H1 (cell line): ENCODE measurements at regions not wholly inside any gene's neighbourhood (a gene's known extent, or its start where the extent isn't known, plus 50 kb on each side); places are given as distances from the start of the nearest gene placed in this dataset.

Source experiments
- CTCF ChIA-PET: fragments of 300-600 bp; sonication (Branson Sonifier 250); formaldehyde crosslinking; loops from one replicate; lab custom pipeline; 2021; ENCODE audit not compliant: partially characterized antibody; lab: Charles Lee
- POLR2A ChIA-PET: fragments of 300-600 bp; sonication (Branson Sonifier 250); formaldehyde crosslinking; loops from one replicate; lab custom pipeline; 2021; ENCODE audit warnings: inconsistent platforms; ENCODE audit not compliant: partially characterized antibody; lab: Charles Lee
- DNase-seq, 2 experiments: peaks; one replicate each; pipeline versions ENCODE4 v3.0.0 to v3.0.0-alpha.2; 2010 to 2022; ENCODE audit warnings: low spot score in 2 of 2, low read depth in 1 of 2, mixed read lengths in 1 of 2
- FAIRE-seq: peaks from 2 replicates; lab custom pipeline; 2011; peaks lifted over from hg19 to GRCh38; lab: Jason Lieb, UNC
- H2AFZ ChIP-seq: 2 replicates; pipeline ENCODE4 v1.8.1; 2012; ENCODE audit warnings: low read length, inconsistent platforms
- H2AK5ac ChIP-seq: 2 replicates; pipeline ENCODE4 v1.6.1; 2013; ENCODE audit warnings: low read depth, low read length
- H2BK120ac ChIP-seq: replicated peaks from 2 replicates; pipeline ENCODE3; 2013; ENCODE audit warnings: low read depth, low read length, inconsistent platforms
- H2BK12ac ChIP-seq: 2 replicates; pipeline ENCODE4 v1.6.1; 2013; ENCODE audit warnings: low read depth, low read length
- H2BK15ac ChIP-seq: 2 replicates; pipeline ENCODE4 v1.6.1; 2013; ENCODE audit warnings: low read length
- H2BK20ac ChIP-seq: 2 replicates; pipeline ENCODE4 v1.6.1; 2013; ENCODE audit warnings: low read length
- H2BK5ac ChIP-seq: 2 replicates; pipeline ENCODE4 v1.6.1; 2013; ENCODE audit warnings: low read depth, low read length
- H3K14ac ChIP-seq: 2 replicates; pipeline ENCODE4 v1.6.1; 2013; ENCODE audit warnings: inconsistent platforms; ENCODE audit not compliant: insufficient read length
- H3K18ac ChIP-seq: 2 replicates; pipeline ENCODE4 v1.6.1; 2013; ENCODE audit warnings: low read length; ENCODE audit errors: extremely low read depth
- H3K23ac ChIP-seq: 2 replicates; pipeline ENCODE4 v1.6.1; 2013; ENCODE audit warnings: inconsistent platforms; ENCODE audit not compliant: insufficient read length
- H3K23me2 ChIP-seq: 2 replicates; pipeline ENCODE4 v1.6.1; 2013; ENCODE audit warnings: low read depth, low read length
- H3K27ac ChIP-seq: 2 replicates; pipeline ENCODE4 v1.6.1; 2011; ENCODE audit warnings: low read depth, low read length, inconsistent platforms
- H3K27me3 ChIP-seq, 4 experiments: replicated peaks in 1 of 4; 1 replicate in 1 of 4; 2 replicates in 3 of 4; pipeline versions ENCODE4 v1.6.1 to v1.8.1; 2011 to 2013; ENCODE audit warnings: low read length in 3 of 4, mild to moderate bottlenecking in 3 of 4, inconsistent platforms in 2 of 4, mixed read lengths in 2 of 4, moderate library complexity in 1 of 4; ENCODE audit not compliant: control insufficient read depth in 3 of 4, insufficient read depth in 3 of 4; ENCODE audit errors: extremely low read depth in 1 of 4
- H3K36me3 ChIP-seq, 4 experiments: 2 replicates each; pipeline versions ENCODE4 v1.6.1 to v1.8.1; 2011 to 2013; ENCODE audit warnings: mild to moderate bottlenecking in 4 of 4, low read length in 3 of 4, moderate library complexity in 2 of 4, control low read depth in 1 of 4, inconsistent platforms in 1 of 4; ENCODE audit not compliant: insufficient read depth in 4 of 4, control insufficient read depth in 2 of 4
- H3K4ac ChIP-seq: replicated peaks from 2 replicates; pipeline ENCODE3; 2013; ENCODE audit warnings: low read length, low read depth, mixed read lengths, inconsistent platforms; ENCODE audit not compliant: insufficient read length
- H3K4me1 ChIP-seq, 4 experiments: replicated peaks in 1 of 4; 1 replicate in 1 of 4; 2 replicates in 3 of 4; pipeline versions ENCODE4 v1.6.1 to v1.8.1; 2011 to 2013; ENCODE audit warnings: low read length in 3 of 4, inconsistent platforms in 2 of 4, mixed read lengths in 1 of 4; ENCODE audit not compliant: insufficient read depth in 4 of 4, control insufficient read depth in 3 of 4
- H3K4me2 ChIP-seq, 2 experiments: 2 replicates each; pipeline versions ENCODE4 v1.6.1 to v1.8.1; 2011 to 2013; ENCODE audit warnings: low read depth in 2 of 2, low read length in 2 of 2, control low read depth in 1 of 2, inconsistent platforms in 1 of 2, mild to moderate bottlenecking in 1 of 2; ENCODE audit not compliant: insufficient read depth in 1 of 2
- H3K4me3 ChIP-seq, 4 experiments: fragments of 200-600, 300-600 bp in 1 of 4; sonication (generic), shearing (Covaris generic), sonication (Bioruptor Twin) in 1 of 4; 2 replicates each; pipeline versions ENCODE4 v1.5.1 to v1.8.1; 2011 to 2016; ENCODE audit warnings: low read length in 4 of 4, low read depth in 3 of 4, control low read depth in 2 of 4, inconsistent platforms in 2 of 4, mild to moderate bottlenecking in 2 of 4, mixed read lengths in 1 of 4, moderate library complexity in 1 of 4; ENCODE audit not compliant: insufficient read depth in 2 of 4; ENCODE audit errors: extremely low read depth in 1 of 4
- H3K56ac ChIP-seq: replicated peaks from 2 replicates; pipeline ENCODE3; 2013; ENCODE audit warnings: low read depth, mild to moderate bottlenecking, mixed read lengths, low read length, inconsistent platforms; ENCODE audit not compliant: insufficient read length
- H3K79me1 ChIP-seq: 2 replicates; pipeline ENCODE4 v1.6.1; 2013; ENCODE audit warnings: low read depth, low read length, control low read depth
- H3K79me2 ChIP-seq, 2 experiments: 2 replicates each; pipeline versions ENCODE4 v1.6.1 to v1.8.1; 2012 to 2013; ENCODE audit warnings: low read length in 2 of 2, mild to moderate bottlenecking in 2 of 2, inconsistent platforms in 1 of 2; ENCODE audit not compliant: insufficient read depth in 2 of 2, control insufficient read depth in 1 of 2
- H3K9ac ChIP-seq, 4 experiments: replicated peaks in 1 of 4; 1 replicate in 1 of 4; 2 replicates in 3 of 4; pipeline versions ENCODE4 v1.6.1 to v1.8.1; 2011 to 2013; ENCODE audit warnings: low read depth in 3 of 4, low read length in 3 of 4, control low read depth in 2 of 4, mild to moderate bottlenecking in 2 of 4, moderate library complexity in 2 of 4, inconsistent platforms in 1 of 4; ENCODE audit errors: extremely low read depth in 1 of 4
- H3K9me3 ChIP-seq, 2 experiments: 2 replicates each; pipeline versions ENCODE4 v1.6.1 to v1.8.1; 2012 to 2013; ENCODE audit warnings: mild to moderate bottlenecking in 2 of 2, moderate library complexity in 2 of 2, control low read depth in 1 of 2, inconsistent platforms in 1 of 2, low read depth in 1 of 2, low read length in 1 of 2, mixed read lengths in 1 of 2; ENCODE audit not compliant: insufficient read depth in 2 of 2
- H4K20me1 ChIP-seq, 2 experiments: replicated peaks in 1 of 2; 2 replicates each; pipeline versions ENCODE3 to v1.8.1; 2011 to 2013; ENCODE audit warnings: inconsistent platforms in 2 of 2, low read length in 2 of 2, mild to moderate bottlenecking in 1 of 2; ENCODE audit not compliant: insufficient read depth in 2 of 2, control insufficient read depth in 1 of 2
- H4K5ac ChIP-seq: 2 replicates; pipeline ENCODE4 v1.6.1; 2013; ENCODE audit warnings: low read length, low read depth, mixed read lengths, inconsistent platforms; ENCODE audit not compliant: insufficient read length
- H4K8ac ChIP-seq: 2 replicates; pipeline ENCODE4 v1.8.0; 2013; ENCODE audit warnings: mild to moderate bottlenecking, moderate library complexity, low read length, inconsistent platforms; ENCODE audit not compliant: insufficient read depth; ENCODE audit errors: extremely low read depth
- H4K91ac ChIP-seq: replicated peaks from 2 replicates; pipeline ENCODE3; 2013; ENCODE audit warnings: low read length, mixed read lengths, inconsistent platforms; ENCODE audit not compliant: insufficient read length
- BCL11A ChIP-seq, 2 experiments: IDR thresholded peaks; one replicate each; pipeline ENCODE4 v1.6.1; 2011; ENCODE audit warnings: low read depth in 2 of 2, low read length in 2 of 2, mild to moderate bottlenecking in 2 of 2
- EP300 ChIP-seq, 2 experiments: IDR thresholded peaks; 1 replicate in 1 of 2; 2 replicates in 1 of 2; pipeline ENCODE4 v1.6.1; 2011 to 2012; ENCODE audit warnings: low read depth in 2 of 2, low read length in 2 of 2, mild to moderate bottlenecking in 2 of 2, borderline replicate concordance in 1 of 2, inconsistent platforms in 1 of 2, moderate library complexity in 1 of 2
- EZH2 ChIP-seq: fragments of 200-600 bp; sonication (generic); IDR thresholded peaks from 2 replicates; pipeline ENCODE4 v1.7.1; 2012; ENCODE audit warnings: low read depth, mild to moderate bottlenecking, moderate library complexity, low read length, inconsistent platforms; ENCODE audit not compliant: severe bottlenecking
- GTF2F1 ChIP-seq: IDR thresholded peaks from 2 replicates; pipeline ENCODE4 v1.6.1; 2012; ENCODE audit warnings: low read depth, low read length, improper control_type of control experiment, borderline replicate concordance
- HDAC6 ChIP-seq: IDR thresholded peaks from one replicate; pipeline ENCODE4 v1.7.1; 2012; ENCODE audit warnings: low read depth, mild to moderate bottlenecking, inconsistent platforms, low read length, moderate library complexity
- JUND ChIP-seq: IDR thresholded peaks from 2 replicates; pipeline ENCODE4 v1.6.1; 2011; ENCODE audit warnings: mild to moderate bottlenecking, improper control_type of control experiment, low read length
- KDM5A ChIP-seq: fragments of 200-600 bp; IDR thresholded peaks from 2 replicates; pipeline ENCODE4 v1.7.1; 2012; ENCODE audit warnings: mild to moderate bottlenecking, low read length, inconsistent platforms, mixed read lengths
- RFX5 ChIP-seq: IDR thresholded peaks from 2 replicates; pipeline ENCODE4 v1.6.1; 2011; ENCODE audit warnings: low read depth, low read length, improper control_type of control experiment, borderline replicate concordance
- SRF ChIP-seq: IDR thresholded peaks from 2 replicates; pipeline ENCODE4 v1.6.1; 2011; ENCODE audit warnings: mild to moderate bottlenecking, low read depth, low read length, moderate library complexity
- TEAD4 ChIP-seq: IDR thresholded peaks from 2 replicates; pipeline ENCODE4 v1.6.1; 2012; ENCODE audit warnings: low read depth, low read length, inconsistent platforms, mixed read lengths
- WGBS, 2 experiments: shearing (Covaris generic) in 1 of 2; methylation state at CpG; one replicate each; pipeline versions ENCODE4 v1.1.6 to v1.1.7; 2013 to 2015; ENCODE audit warnings: low lambda C conversion rate in 2 of 2, mixed read lengths in 2 of 2, inconsistent platforms in 1 of 2, low coverage in 1 of 2, missing lambda C conversion rate in 1 of 2; ENCODE audit not compliant: insufficient replicate concordance in 2 of 2, insufficient coverage in 1 of 2, insufficient read length in 1 of 2; ENCODE audit errors: extremely low coverage in 1 of 2, missing lambda C conversion rate in 1 of 2; 5-methylcytosine and 5-hydroxymethylcytosine counted together
- TF ChIP-seq, protein P1 (sequence below): IDR thresholded peaks from 2 replicates; pipeline ENCODE4 v1.6.1; 2012; ENCODE audit warnings: low read length, inconsistent platforms

DNA sequence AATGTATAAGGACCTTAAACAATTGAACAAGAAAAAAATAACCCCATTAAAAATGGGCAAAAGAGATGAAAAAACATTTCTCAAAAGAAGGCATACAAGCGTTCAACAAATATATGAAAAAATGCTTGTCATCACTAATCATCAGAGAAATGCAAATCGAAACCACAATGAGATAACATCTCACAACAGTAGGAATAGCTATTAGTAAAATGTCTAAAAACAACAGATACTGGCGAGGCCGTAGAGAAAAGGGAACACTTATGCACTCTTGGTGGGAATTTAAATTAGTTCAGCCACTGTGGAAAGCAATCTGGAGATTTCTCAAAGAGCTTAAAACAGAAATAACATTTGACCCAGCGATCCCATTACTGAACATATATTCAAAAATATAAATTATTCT, 769.8 kb upstream of the MGAT4C start:
- Histone ChIP-seq H3K18ac (no peak overlapping the region), H3K23ac (no peak overlapping the region), H2AK5ac (no peak overlapping the region), H4K8ac (no peak overlapping the region), H2BK5ac (no peak overlapping the region), H4K5ac (no peak overlapping the region), H3K79me1 (no peaks in the 10 kb centered on the region), H3K4ac (no peak overlapping the region), H3K9ac (no peak overlapping the region)
- CTCF ChIA-PET = interaction anchor here (0.6 kb wide), 1 partner anchor 285 kb away, joined by 3 read pairs; no protein-coding TSS in a partner anchor
- TF ChIP-seq, protein P1, sequence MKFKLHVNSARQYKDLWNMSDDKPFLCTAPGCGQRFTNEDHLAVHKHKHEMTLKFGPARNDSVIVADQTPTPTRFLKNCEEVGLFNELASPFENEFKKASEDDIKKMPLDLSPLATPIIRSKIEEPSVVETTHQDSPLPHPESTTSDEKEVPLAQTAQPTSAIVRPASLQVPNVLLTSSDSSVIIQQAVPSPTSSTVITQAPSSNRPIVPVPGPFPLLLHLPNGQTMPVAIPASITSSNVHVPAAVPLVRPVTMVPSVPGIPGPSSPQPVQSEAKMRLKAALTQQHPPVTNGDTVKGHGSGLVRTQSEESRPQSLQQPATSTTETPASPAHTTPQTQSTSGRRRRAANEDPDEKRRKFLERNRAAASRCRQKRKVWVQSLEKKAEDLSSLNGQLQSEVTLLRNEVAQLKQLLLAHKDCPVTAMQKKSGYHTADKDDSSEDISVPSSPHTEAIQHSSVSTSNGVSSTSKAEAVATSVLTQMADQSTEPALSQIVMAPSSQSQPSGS = no peak
- no peak for TF ChIP-seq BCL11A (IDR thresholded peaks at IDR 0.05; ENCODE audit: low read depth in 2 of 2, low read length in 2 of 2)
- TF ChIP-seq TEAD4 = no peak
- no peak for TF ChIP-seq RFX5
- TF ChIP-seq KDM5A = no peak
- no peak for TF ChIP-seq GTF2F1
- no peak for TF ChIP-seq HDAC6
- no peak for TF ChIP-seq SRF
- TF ChIP-seq EP300 (IDR thresholded peaks at IDR 0.05; ENCODE audit: borderline replicate concordance in 1 of 2, low read depth in 2 of 2, low read length in 2 of 2) = no peak
- no peak for TF ChIP-seq JUND
- no peak for TF ChIP-seq EZH2
- TF ChIP-seq, all 59 proteins: peak for 0
- no peaks in the 10 kb centered on the region for H3K23me2 ChIP-seq
- DNase-seq (no peak), FAIRE-seq (no peak)
- H3K4me2 ChIP-seq = no peak overlapping the region
- no peaks in the 10 kb centered on the region for H3K27me3 ChIP-seq
- no peak overlapping the region for H2BK120ac ChIP-seq
- WGBS, 2 experiments = 96% methylated on average over 5 of the region's 5 CpGs; no CpG with 5 or more reads in 1 of the 2 experiments
- no peak overlapping the region for H2BK12ac ChIP-seq
- H2BK15ac ChIP-seq = no peak overlapping the region
- no peaks in the 10 kb centered on the region for H3K79me2 ChIP-seq
- no peak overlapping the region for H3K56ac ChIP-seq
- no peak overlapping the region for H2BK20ac ChIP-seq
- H3K36me3 ChIP-seq = no peaks in the 10 kb centered on the region
- H3K4me3 ChIP-seq = no peak overlapping the region
- no peak overlapping the region for H3K14ac ChIP-seq
- H3K9me3 ChIP-seq = no peaks in the 10 kb centered on the region; a peak in 1 of 4 replicates
- no peak overlapping the region for H3K27ac ChIP-seq
- POLR2A ChIA-PET = no interaction called here
- no peak overlapping the region for H4K91ac ChIP-seq
- H4K20me1 ChIP-seq = no peaks in the 10 kb centered on the region
- no peak overlapping the region for H2AFZ ChIP-seq
- H3K4me1 ChIP-seq = no peaks in the 10 kb centered on the region
